ENCODE measurements at regions not wholly inside any gene's neighbourhood (a gene's known extent, or its start where the extent isn't known, plus 50 kb on each side); places are given as distances from the start of the nearest gene placed in this dataset.
"Not testable (repeated sequence)": the region's sequence is repeated elsewhere in the genome, so short reads cannot be mapped to it uniquely, and the experiment has no call there.

GRCh38 chrX:40863260-40863659, 127.9 kb upstream of the MED14 start:
- H3K27ac ChIP-seq (ENCODE audit: low read depth in 2 of 2, low read length in 1 of 2); H3K9me3 ChIP-seq (ENCODE audit: control insufficient read depth in 2 of 2, insufficient read depth in 1 of 2, low read depth in 1 of 2, low read length in 1 of 2); H3K27me3 ChIP-seq (ENCODE audit: control insufficient read depth in 1 of 2, insufficient read depth in 2 of 2, low read length in 2 of 2); H3K4me1 ChIP-seq (ENCODE audit: control insufficient read depth in 2 of 2, insufficient read depth in 2 of 2, low read length in 1 of 2); H3K36me3 ChIP-seq (ENCODE audit: control insufficient read depth in 2 of 2, insufficient read depth in 2 of 2, low read length in 1 of 2); H3K4me3 ChIP-seq (ENCODE audit: low read depth in 1 of 2, low read length in 2 of 2): not testable (repeated sequence)
- WGBS, 2 donors, result 63 to 65% methylated on average over 4 of the region's 4 CpGs

GRCh38 chrX:40863671-40864070, 128.3 kb upstream of the MED14 start:
- H3K4me1 ChIP-seq (ENCODE audit: control insufficient read depth in 2 of 2, insufficient read depth in 2 of 2, low read length in 1 of 2), result no peaks in the 10 kb centered on the region
- peaks cover 0 to 2% of the 10 kb centered on the region in 2 donors for H3K27me3 ChIP-seq (ENCODE audit: control insufficient read depth in 1 of 2, insufficient read depth in 2 of 2, low read length in 2 of 2)
- peaks cover 0 to 6% of the 10 kb centered on the region in 2 donors for H3K9me3 ChIP-seq (ENCODE audit: control insufficient read depth in 2 of 2, insufficient read depth in 1 of 2, low read depth in 1 of 2, low read length in 1 of 2)
- H3K4me3 ChIP-seq (ENCODE audit: low read depth in 1 of 2, low read length in 2 of 2), result no peak overlapping the region
- H3K27ac ChIP-seq (ENCODE audit: low read depth in 2 of 2, low read length in 1 of 2), result no peak overlapping the region
- H3K36me3 ChIP-seq (ENCODE audit: control insufficient read depth in 2 of 2, insufficient read depth in 2 of 2, low read length in 1 of 2), result no peaks in the 10 kb centered on the region
- 82 to 91% methylated on average over 1 of the region's 1 CpG for WGBS, 2 donors

GRCh38 chrX:40864972-40865371, 129.6 kb upstream of the MED14 start:
- 89 to 90% methylated on average over 1 of the region's 1 CpG for WGBS, 2 donors
- H3K36me3 ChIP-seq (ENCODE audit: control insufficient read depth in 2 of 2, insufficient read depth in 2 of 2, low read length in 1 of 2), result no peaks in the 10 kb centered on the region
- no peak overlapping the region for H3K27ac ChIP-seq (ENCODE audit: low read depth in 2 of 2, low read length in 1 of 2)
- H3K27me3 ChIP-seq (ENCODE audit: control insufficient read depth in 1 of 2, insufficient read depth in 2 of 2, low read length in 2 of 2), result peaks cover 0 to 2% of the 10 kb centered on the region in 2 donors
- H3K9me3 ChIP-seq (ENCODE audit: control insufficient read depth in 2 of 2, insufficient read depth in 1 of 2, low read depth in 1 of 2, low read length in 1 of 2), result peaks cover 0 to 6% of the 10 kb centered on the region in 2 donors
- no peaks in the 10 kb centered on the region for H3K4me1 ChIP-seq (ENCODE audit: control insufficient read depth in 2 of 2, insufficient read depth in 2 of 2, low read length in 1 of 2)
- H3K4me3 ChIP-seq (ENCODE audit: low read depth in 1 of 2, low read length in 2 of 2), result no peak overlapping the region

- H3K9me3 ChIP-seq (ENCODE audit: control insufficient read depth in 2 of 2, insufficient read depth in 1 of 2, low read depth in 1 of 2, low read length in 1 of 2), result no peaks in the 10 kb centered on the region
- no peaks in the 10 kb centered on the region for H3K27me3 ChIP-seq (ENCODE audit: control insufficient read depth in 1 of 2, insufficient read depth in 2 of 2, low read length in 2 of 2)
- no peak overlapping the region for H3K4me3 ChIP-seq (ENCODE audit: low read depth in 1 of 2, low read length in 2 of 2)
- H3K4me1 ChIP-seq (ENCODE audit: control insufficient read depth in 2 of 2, insufficient read depth in 2 of 2, low read length in 1 of 2), result no peaks in the 10 kb centered on the region
- peak overlapping the region in 1 of 2 donors; percentile 20 for H3K27ac ChIP-seq (ENCODE audit: low read depth in 2 of 2, low read length in 1 of 2)
- no peaks in the 10 kb centered on the region for H3K36me3 ChIP-seq (ENCODE audit: control insufficient read depth in 2 of 2, insufficient read depth in 2 of 2, low read length in 1 of 2)
- 20 to 46% methylated on average over 2 of the region's 2 CpGs for WGBS, 2 donors
These were observed 131.6 kb upstream of the MED14 start for GRCh38 chrX:40866893-40867292.

GRCh38 chrX:40867352-40867751, 132.0 kb upstream of the MED14 start:
- no peak overlapping the region for H3K27ac ChIP-seq (ENCODE audit: low read depth in 2 of 2, low read length in 1 of 2)
- no peaks in the 10 kb centered on the region for H3K27me3 ChIP-seq (ENCODE audit: control insufficient read depth in 1 of 2, insufficient read depth in 2 of 2, low read length in 2 of 2)
- H3K9me3 ChIP-seq (ENCODE audit: control insufficient read depth in 2 of 2, insufficient read depth in 1 of 2, low read depth in 1 of 2, low read length in 1 of 2), result no peaks in the 10 kb centered on the region
- no peaks in the 10 kb centered on the region for H3K4me1 ChIP-seq (ENCODE audit: control insufficient read depth in 2 of 2, insufficient read depth in 2 of 2, low read length in 1 of 2)
- 7 to 32% methylated on average over 1 of the region's 1 CpG for WGBS, 2 donors
- H3K4me3 ChIP-seq (ENCODE audit: low read depth in 1 of 2, low read length in 2 of 2), result no peak overlapping the region
- H3K36me3 ChIP-seq (ENCODE audit: control insufficient read depth in 2 of 2, insufficient read depth in 2 of 2, low read length in 1 of 2), result no peaks in the 10 kb centered on the region

GRCh38 chrX:40868868-40869267, 133.5 kb upstream of the MED14 start:
- WGBS, 2 donors, result 88 to 90% methylated on average over 3 of the region's 3 CpGs
- Histone ChIP-seq H3K36me3 (ENCODE audit: control insufficient read depth in 2 of 2, insufficient read depth in 2 of 2, low read length in 1 of 2) (no peaks in the 10 kb centered on the region), H3K9me3 (ENCODE audit: control insufficient read depth in 2 of 2, insufficient read depth in 1 of 2, low read depth in 1 of 2, low read length in 1 of 2) (no peaks in the 10 kb centered on the region), H3K27ac (ENCODE audit: low read depth in 2 of 2, low read length in 1 of 2) (no peak overlapping the region), H3K27me3 (ENCODE audit: control insufficient read depth in 1 of 2, insufficient read depth in 2 of 2, low read length in 2 of 2) (no peaks in the 10 kb centered on the region), H3K4me1 (ENCODE audit: control insufficient read depth in 2 of 2, insufficient read depth in 2 of 2, low read length in 1 of 2) (no peaks in the 10 kb centered on the region), H3K4me3 (ENCODE audit: low read depth in 1 of 2, low read length in 2 of 2) (no peak overlapping the region)

GRCh38 chrX:40870982-40871381, 135.6 kb upstream of the MED14 start:
- H3K36me3 ChIP-seq (ENCODE audit: control insufficient read depth in 2 of 2, insufficient read depth in 2 of 2, low read length in 1 of 2); H3K27me3 ChIP-seq (ENCODE audit: control insufficient read depth in 1 of 2, insufficient read depth in 2 of 2, low read length in 2 of 2); H3K4me1 ChIP-seq (ENCODE audit: control insufficient read depth in 2 of 2, insufficient read depth in 2 of 2, low read length in 1 of 2); H3K9me3 ChIP-seq (ENCODE audit: control insufficient read depth in 2 of 2, insufficient read depth in 1 of 2, low read depth in 1 of 2, low read length in 1 of 2); H3K27ac ChIP-seq (ENCODE audit: low read depth in 2 of 2, low read length in 1 of 2); H3K4me3 ChIP-seq (ENCODE audit: low read depth in 1 of 2, low read length in 2 of 2): not testable (repeated sequence)
- WGBS, 2 donors, result 85 to 92% methylated on average over 1 of the region's 1 CpG

- Histone ChIP-seq H3K27ac (ENCODE audit: low read depth in 2 of 2, low read length in 1 of 2) (no peak overlapping the region), H3K27me3 (ENCODE audit: control insufficient read depth in 1 of 2, insufficient read depth in 2 of 2, low read length in 2 of 2) (peaks cover 0 to 4% of the 10 kb centered on the region in 2 donors)
- WGBS, 2 donors, result 11 to 46% methylated on average over 3 of the region's 3 CpGs
These were observed 136.2 kb upstream of the MED14 start for GRCh38 chrX:40871385-40872082.

GRCh38 chrX:40872351-40872750, 137.0 kb upstream of the MED14 start:
- Histone ChIP-seq H3K27me3 (ENCODE audit: control insufficient read depth in 1 of 2, insufficient read depth in 2 of 2, low read length in 2 of 2) (peaks cover 0 to 4% of the 10 kb centered on the region in 2 donors), H3K9me3 (ENCODE audit: control insufficient read depth in 2 of 2, insufficient read depth in 1 of 2, low read depth in 1 of 2, low read length in 1 of 2) (no peaks in the 10 kb centered on the region), H3K4me3 (ENCODE audit: low read depth in 1 of 2, low read length in 2 of 2) (no peak overlapping the region), H3K27ac (ENCODE audit: low read depth in 2 of 2, low read length in 1 of 2) (no peak overlapping the region), H3K36me3 (ENCODE audit: control insufficient read depth in 2 of 2, insufficient read depth in 2 of 2, low read length in 1 of 2) (no peaks in the 10 kb centered on the region), H3K4me1 (ENCODE audit: control insufficient read depth in 2 of 2, insufficient read depth in 2 of 2, low read length in 1 of 2) (no peaks in the 10 kb centered on the region)
- 93 to 94% methylated on average over 1 of the region's 1 CpG for WGBS, 2 donors

More at GRCh38 chrX:40871385-40872082, 136.2 kb upstream of the MED14 start:
- Histone ChIP-seq H3K4me3 (ENCODE audit: low read depth in 1 of 2, low read length in 2 of 2) (no peak overlapping the region), H3K36me3 (ENCODE audit: control insufficient read depth in 2 of 2, insufficient read depth in 2 of 2, low read length in 1 of 2) (no peaks in the 10 kb centered on the region), H3K4me1 (ENCODE audit: control insufficient read depth in 2 of 2, insufficient read depth in 2 of 2, low read length in 1 of 2) (no peaks in the 10 kb centered on the region), H3K9me3 (ENCODE audit: control insufficient read depth in 2 of 2, insufficient read depth in 1 of 2, low read depth in 1 of 2, low read length in 1 of 2) (no peaks in the 10 kb centered on the region)

GRCh38 chrX:40875476-40875875, 140.1 kb upstream of the MED14 start:
- Histone ChIP-seq H3K4me3 (ENCODE audit: low read depth in 1 of 2, low read length in 2 of 2) (no peak overlapping the region), H3K27me3 (ENCODE audit: control insufficient read depth in 1 of 2, insufficient read depth in 2 of 2, low read length in 2 of 2) (peaks cover 0 to 4% of the 10 kb centered on the region in 2 donors), H3K4me1 (ENCODE audit: control insufficient read depth in 2 of 2, insufficient read depth in 2 of 2, low read length in 1 of 2) (no peaks in the 10 kb centered on the region), H3K27ac (ENCODE audit: low read depth in 2 of 2, low read length in 1 of 2) (no peak overlapping the region), H3K36me3 (ENCODE audit: control insufficient read depth in 2 of 2, insufficient read depth in 2 of 2, low read length in 1 of 2) (no peaks in the 10 kb centered on the region), H3K9me3 (ENCODE audit: control insufficient read depth in 2 of 2, insufficient read depth in 1 of 2, low read depth in 1 of 2, low read length in 1 of 2) (no peaks in the 10 kb centered on the region)
- WGBS, 2 donors, result 62 to 68% methylated on average over 3 of the region's 3 CpGs
